Fibroblast of skin of scalp (primary cell): ENCODE measurements at regions not wholly inside any gene's neighbourhood (a gene's known extent, or its start where the extent isn't known, plus 50 kb on each side); places are given as distances from the start of the nearest gene placed in this dataset.
"Not testable (repeated sequence)": the region's sequence is repeated elsewhere in the genome, so short reads cannot be mapped to it uniquely, and the experiment has no call there.

ENCODE experiments used
- DNase-seq: peaks from one replicate; pipeline ENCODE4 v3.0.0-alpha.2; 2013

GRCh38 chr6:80988892-80989291, 763.6 kb downstream of the TENT5A start:
- peak; percentile 10 for DNase-seq

GRCh38 chr6:80988286-80988685, 764.2 kb downstream of the TENT5A start:
- DNase-seq: no peak

- DNase-seq: not testable (repeated sequence)
These were observed 771.3 kb downstream of the TENT5A start for GRCh38 chr6:80981226-80981625.

- DNase-seq: peak; percentile 11
These were observed 776.1 kb downstream of the TENT5A start for GRCh38 chr6:80976336-80976735.

GRCh38 chr6:80974579-80974978, 777.9 kb downstream of the TENT5A start:
- DNase-seq: no peak

- no peak for DNase-seq
These were observed 783.0 kb downstream of the TENT5A start for GRCh38 chr6:80969439-80969838.

GRCh38 chr6:80967609-80968008, 784.9 kb downstream of the TENT5A start:
- DNase-seq: no peak

GRCh38 chr6:80962382-80962781, 790.1 kb downstream of the TENT5A start:
- DNase-seq: no peak

- DNase-seq: no peak
These were observed 791.3 kb downstream of the TENT5A start for GRCh38 chr6:80961166-80961565.

GRCh38 chr6:80959034-80959433, 793.4 kb downstream of the TENT5A start:
- no peak for DNase-seq

GRCh38 chr6:80956898-80957297, 795.6 kb downstream of the TENT5A start:
- DNase-seq: no peak

- DNase-seq: not testable (repeated sequence)
These were observed 800.0 kb downstream of the TENT5A start for GRCh38 chr6:80952479-80952878.

GRCh38 chr6:80946402-80946801, 806.1 kb downstream of the TENT5A start:
- DNase-seq: no peak

- no peak for DNase-seq
These were observed 809.6 kb downstream of the TENT5A start for GRCh38 chr6:80942911-80943310.

GRCh38 chr6:80940976-80941375, 811.5 kb downstream of the TENT5A start:
- no peak for DNase-seq

- no peak for DNase-seq
These were observed 811.9 kb downstream of the TENT5A start for GRCh38 chr6:80940571-80940970.

- no peak for DNase-seq
These were observed 812.6 kb downstream of the TENT5A start for GRCh38 chr6:80939898-80940297.

GRCh38 chr6:80939480-80939879, 813.0 kb downstream of the TENT5A start:
- no peak for DNase-seq

- no peak for DNase-seq
These were observed 814.4 kb downstream of the TENT5A start for GRCh38 chr6:80938131-80938530.

- DNase-seq: peak; percentile 84
These were observed 820.1 kb downstream of the TENT5A start for GRCh38 chr6:80932359-80932758.

- no peak for DNase-seq
These were observed 822.1 kb downstream of the TENT5A start for GRCh38 chr6:80930376-80930775.

GRCh38 chr6:80923816-80924215, 817.3 kb downstream of the BCKDHB start:
- no peak for DNase-seq

GRCh38 chr6:80922916-80923455, 816.5 kb downstream of the BCKDHB start:
- no peak for DNase-seq

- DNase-seq: no peak
These were observed 815.5 kb downstream of the BCKDHB start for GRCh38 chr6:80921861-80922460.

- DNase-seq: no peak
These were observed 801.4 kb downstream of the BCKDHB start for GRCh38 chr6:80907831-80908230.
